HEK293 (cell line): ENCODE measurements at regions not wholly inside any gene's neighbourhood (a gene's known extent, or its start where the extent isn't known, plus 50 kb on each side); places are given as distances from the start of the nearest gene placed in this dataset.

Experiments used
- CTCF ChIA-PET: fragments of 350-600 bp; formaldehyde crosslinking; extraction: SDS; loops from one replicate; lab custom pipeline; 2021; ENCODE audit warnings: antibody characterized with exemption; lab: Yijun Ruan, JAX
- POLR2A ChIA-PET: fragments of 300-600 bp; formaldehyde crosslinking; extraction: SDS; loops from one replicate; lab custom pipeline; 2020; ENCODE audit warnings: antibody characterized with exemption, inconsistent platforms; lab: Yijun Ruan, JAX
- H3K27ac ChIP-seq: fragments of 200-500 bp; sonication (Bioruptor generic); 2 replicates; pipeline ENCODE4 v1.5.1; 2014; ENCODE audit warnings: low read depth, low read length, control low read depth, inconsistent platforms; ENCODE audit errors: extremely low read depth
- H3K36me3 ChIP-seq, 2 experiments: fragments of 200-500 bp in 1 of 2; sonication (Bioruptor generic) in 1 of 2; 1 replicate in 1 of 2; 2 replicates in 1 of 2; pipeline ENCODE4 v1.5.1; 2014 to 2017; ENCODE audit warnings: inconsistent platforms in 2 of 2, low read length in 2 of 2; ENCODE audit not compliant: control insufficient read depth in 2 of 2, insufficient read depth in 1 of 2
- H3K4me1 ChIP-seq: fragments of 200-500 bp; sonication (Bioruptor generic); 2 replicates; pipeline ENCODE4 v1.5.1; 2014; ENCODE audit warnings: mild to moderate bottlenecking, low read length, inconsistent platforms; ENCODE audit not compliant: control insufficient read depth, insufficient read depth
- H3K4me3 ChIP-seq: 2 replicates; pipeline ENCODE4 v1.5.1; 2011; ENCODE audit warnings: low read depth, mild to moderate bottlenecking, control low read depth, low read length, moderate library complexity
- H3K9me3 ChIP-seq: fragments of 200-500 bp; sonication (Bioruptor generic); 2 replicates; pipeline ENCODE4 v1.5.1; 2014; ENCODE audit warnings: low read depth, low read length, inconsistent platforms; ENCODE audit not compliant: control insufficient read depth, insufficient read depth
- BCL11B ChIP-seq: fragments of 450-650 bp; formaldehyde crosslinking; IDR thresholded peaks from 2 replicates; pipeline ENCODE4 v1.5.1; 2016; ENCODE audit warnings: low read depth, missing biosample characterization, missing genetic modification characterization
- GLIS1 ChIP-seq: fragments of 450-650 bp; formaldehyde crosslinking; IDR thresholded peaks from 2 replicates; pipeline ENCODE4 v1.5.1; 2016; ENCODE audit warnings: missing biosample characterization, missing genetic modification characterization
- KLF1 ChIP-seq: fragments of 450-650 bp; formaldehyde crosslinking; IDR thresholded peaks from 2 replicates; pipeline ENCODE4 v1.5.1; 2016; ENCODE audit warnings: missing biosample characterization, missing genetic modification characterization
- KLF16 ChIP-seq: fragments of 450-650 bp; formaldehyde crosslinking; IDR thresholded peaks from 2 replicates; pipeline ENCODE4 v1.5.1; 2017; ENCODE audit warnings: missing biosample characterization, missing genetic modification characterization
- PBX3 ChIP-seq: sonication (generic); formaldehyde crosslinking; IDR thresholded peaks from 2 replicates; pipeline ENCODE4 v1.8.1; 2022; ENCODE audit warnings: mild to moderate bottlenecking, moderate library complexity, missing genetic modification reagents
- WT1 ChIP-seq: fragments of 450-650 bp; formaldehyde crosslinking; IDR thresholded peaks from 2 replicates; pipeline ENCODE4 v1.5.1; 2016; ENCODE audit warnings: missing biosample characterization, missing genetic modification characterization
- ZBTB48 ChIP-seq: fragments of 450-650 bp; formaldehyde crosslinking; IDR thresholded peaks from 2 replicates; pipeline ENCODE4 v1.5.1; 2016; ENCODE audit warnings: missing biosample characterization, missing genetic modification characterization
- ZBTB7A ChIP-seq: fragments of 450-650 bp; formaldehyde crosslinking; IDR thresholded peaks from 2 replicates; pipeline ENCODE4 v1.5.1; 2016; ENCODE audit warnings: low read depth, missing biosample characterization, missing genetic modification characterization
- ZNF211 ChIP-seq: fragments of 450-650 bp; formaldehyde crosslinking; IDR thresholded peaks from 2 replicates; pipeline ENCODE4 v1.5.1; 2016; ENCODE audit warnings: low read depth, missing biosample characterization, missing genetic modification characterization
- ZNF266 ChIP-seq: fragments of 450-650 bp; formaldehyde crosslinking; IDR thresholded peaks from 2 replicates; pipeline ENCODE4 v1.5.1; 2016; ENCODE audit warnings: missing biosample characterization, missing genetic modification characterization, low read depth
- ZNF274 ChIP-seq, 2 experiments: fragments of 200-500 bp in 1 of 2; fragments of 450-650 bp in 1 of 2; sonication (Bioruptor generic) in 1 of 2; formaldehyde crosslinking in 1 of 2; IDR thresholded peaks; 2 replicates each; pipeline versions ENCODE4 v1.5.1 to v1.6.1; 2014 to 2016; ENCODE audit warnings: borderline replicate concordance in 1 of 2, inconsistent platforms in 1 of 2, low read length in 1 of 2, missing biosample characterization in 1 of 2, missing genetic modification characterization in 1 of 2
- ZNF292 ChIP-seq: fragments of 450-650 bp; formaldehyde crosslinking; IDR thresholded peaks from 2 replicates; pipeline ENCODE4 v1.5.1; 2016; ENCODE audit warnings: low read depth, missing biosample characterization, missing genetic modification characterization, borderline replicate concordance
- ZNF341 ChIP-seq: fragments of 450-650 bp; formaldehyde crosslinking; IDR thresholded peaks from 2 replicates; pipeline ENCODE4; 2016; ENCODE audit warnings: low read depth, missing biosample characterization, missing genetic modification characterization
- ZNF362 ChIP-seq: fragments of 450-650 bp; formaldehyde crosslinking; IDR thresholded peaks from 2 replicates; pipeline ENCODE4 v1.5.1; 2016; ENCODE audit warnings: missing biosample characterization, missing genetic modification characterization
- ZNF48 ChIP-seq: fragments of 450-650 bp; formaldehyde crosslinking; IDR thresholded peaks from 2 replicates; pipeline ENCODE4 v1.5.1; 2016; ENCODE audit warnings: missing biosample characterization, missing genetic modification characterization
- ZNF596 ChIP-seq: fragments of 450-650 bp; IDR thresholded peaks from 2 replicates; pipeline ENCODE4 v1.5.0; 2018; ENCODE audit warnings: missing biosample characterization, mild to moderate bottlenecking, missing genetic modification characterization, moderate library complexity
- ZNF785 ChIP-seq: fragments of 450-650 bp; formaldehyde crosslinking; IDR thresholded peaks from 2 replicates; pipeline ENCODE4 v1.5.1; 2016; ENCODE audit warnings: missing biosample characterization, missing genetic modification characterization

GRCh38 chr7:27424749-27425148 lies 182.1 kb downstream of the EVX1 start:
- Histone ChIP-seq H3K4me3 (no peak overlapping the region), H3K36me3 (no peaks in the 10 kb centered on the region), H3K27ac (no peak overlapping the region), H3K9me3 (no peaks in the 10 kb centered on the region), H3K4me1 (peaks cover 11% of the 10 kb centered on the region)
- TF ChIP-seq ZNF266 (tag by site-specific recombination) (no peak), KLF1 (tag by site-specific recombination) (peak; percentile 37; the same call in 1 of the 2 replicates), WT1 (tag by site-specific recombination) (peak; percentile 44; the same call in 1 of the 2 replicates), GLIS1 (tag by site-specific recombination) (peak; percentile 88), ZNF341 (tag by site-specific recombination) (no peak), ZNF292 (tag by site-specific recombination) (no peak), KLF16 (tag by site-specific recombination) (0 out of 2 replicates have a peak, but pooled peaks have one; percentile 18), ZBTB48 (tag by site-specific recombination) (0 out of 2 replicates have a peak, but pooled peaks have one; percentile 30)
- CTCF ChIA-PET, result interaction anchor here (1.1 kb wide), 1 partner anchor 11 kb away, joined by 3 read pairs; no protein-coding TSS in a partner anchor
- POLR2A ChIA-PET, result no interaction called here

GRCh38 chr7:27427416-27427815 lies 184.8 kb downstream of the EVX1 start:
- Histone ChIP-seq H3K4me1 (peaks cover 11% of the 10 kb centered on the region), H3K36me3 (no peaks in the 10 kb centered on the region), H3K9me3 (no peaks in the 10 kb centered on the region), H3K27ac (no peak overlapping the region), H3K4me3 (no peak overlapping the region)
- TF ChIP-seq ZNF274 (IDR thresholded peaks at IDR 0.05; ENCODE audit: low read length) (no peak), ZNF274 (tag by site-specific recombination; IDR thresholded peaks at IDR 0.05; ENCODE audit: borderline replicate concordance) (no peak), PBX3 (CRISPR knock-in tag) (no peak), ZBTB7A (no peak), BCL11B (tag by site-specific recombination) (no peak), ZNF785 (tag by site-specific recombination) (no peak), ZNF211 (tag by site-specific recombination) (no peak), ZNF48 (no peak)
- POLR2A ChIA-PET, result interaction anchor here (0.6 kb wide), 1 partner anchor 10 kb away, joined by 4 read pairs; no protein-coding TSS in a partner anchor
- CTCF ChIA-PET, result interaction anchor here (0.6 kb wide), 1 partner anchor 71 kb away, joined by 3 read pairs; no protein-coding TSS in a partner anchor

- CTCF ChIA-PET, result interaction anchor here (0.9 kb wide), 1 partner anchor 24 kb away, joined by 3 read pairs; no protein-coding TSS in a partner anchor
- POLR2A ChIA-PET, result no interaction called here
- no peak overlapping the region for H3K27ac ChIP-seq
Measured at GRCh38 chr7:27430105-27430504, 187.5 kb downstream of the EVX1 start.

More at GRCh38 chr7:27430105-27430504, 187.5 kb downstream of the EVX1 start:
- TF ChIP-seq ZNF362 (tag by site-specific recombination) (no peak), ZNF596 (tag by site-specific recombination) (no peak)
- TF ChIP-seq, all 188 proteins: peak for 0
- Histone ChIP-seq H3K4me1 (peaks cover 5% of the 10 kb centered on the region), H3K9me3 (no peaks in the 10 kb centered on the region), H3K4me3 (no peak overlapping the region), H3K36me3 (no peaks in the 10 kb centered on the region)
